GM23338 (cell line): ENCODE measurements at regions not wholly inside any gene's neighbourhood (a gene's known extent, or its start where the extent isn't known, plus 50 kb on each side); places are given as distances from the start of the nearest gene placed in this dataset.

ENCODE experiments used
- CREB1 ChIP-seq: fragments of 250-450 bp; sonication (Bioruptor Pico); IDR thresholded peaks from 2 replicates; pipeline ENCODE4 v1.5.0; 2020; ENCODE audit warnings: low read depth, mild to moderate bottlenecking, moderate library complexity
- ETS1 ChIP-seq: IDR thresholded peaks from 2 replicates; pipeline ENCODE4 v1.6.1; 2016; ENCODE audit warnings: antibody characterized with exemption
- EZH2 ChIP-seq: fragments of 200-600 bp; sonication (generic); IDR thresholded peaks from one replicate; pipeline ENCODE4 v1.8.0; 2017; ENCODE audit warnings: antibody characterized with exemption, mild to moderate bottlenecking, low read depth; ENCODE audit not compliant: unreplicated experiment
- EZH2phosphoT487 ChIP-seq: fragments of 200-600 bp; sonication (generic); IDR thresholded peaks from one replicate; pipeline ENCODE4 v1.8.1; 2018; ENCODE audit warnings: antibody characterized with exemption; ENCODE audit not compliant: unreplicated experiment
- JUNB ChIP-seq: IDR thresholded peaks from one replicate; pipeline ENCODE4 v1.6.1; 2016; ENCODE audit warnings: antibody characterized with exemption; ENCODE audit not compliant: unreplicated experiment
- POLR2AphosphoS5 ChIP-seq: IDR thresholded peaks from 2 replicates; pipeline ENCODE4 v1.6.1; 2016; ENCODE audit warnings: antibody characterized with exemption, low read depth
- ZNF114 ChIP-seq: fragments of 250-450 bp; sonication (Bioruptor Pico); IDR thresholded peaks from 2 replicates; pipeline ENCODE4 v1.5.0; 2020; ENCODE audit warnings: mild to moderate bottlenecking, moderate library complexity
- ZNF462 ChIP-seq: fragments of 250-450 bp; sonication (Bioruptor Pico); IDR thresholded peaks from 2 replicates; pipeline ENCODE4 v1.5.0; 2020; ENCODE audit warnings: mild to moderate bottlenecking, moderate library complexity
- TF ChIP-seq, protein P1 (sequence below), 2 experiments: fragments of 200-600 bp in 1 of 2; sonication (generic) in 1 of 2; conservative IDR thresholded peaks; 2 replicates each; pipeline versions ENCODE4 v1.5.1 to v1.6.1; 2016 to 2017; ENCODE audit warnings: antibody characterized with exemption in 2 of 2, low read depth in 2 of 2, mild to moderate bottlenecking in 2 of 2, moderate library complexity in 1 of 2
- TF ChIP-seq, protein P2 (sequence below): IDR thresholded peaks from one replicate; pipeline ENCODE4 v1.6.1; 2018; ENCODE audit warnings: antibody characterized with exemption; ENCODE audit not compliant: unreplicated experiment

DNA sequence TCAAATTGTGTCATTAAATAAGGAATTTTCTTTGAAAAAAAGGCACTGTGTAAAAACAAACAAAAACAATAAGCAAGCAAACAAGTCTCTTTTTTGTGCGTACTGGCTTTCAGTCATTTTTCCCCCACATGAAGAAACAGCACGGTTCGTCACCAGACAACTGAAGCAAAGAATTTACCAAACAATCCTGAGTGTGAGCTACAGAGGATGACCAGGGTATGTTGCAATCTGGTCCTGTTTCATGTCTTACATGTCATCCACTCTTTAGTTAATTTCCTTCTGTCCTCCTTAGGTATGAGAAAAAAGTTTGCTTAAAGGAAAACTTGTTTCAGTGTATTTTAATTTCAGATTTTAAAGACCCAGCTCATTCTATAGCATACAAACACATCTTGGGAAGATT, 1080.7 kb upstream of the NUDT12 start:
- no peak for TF ChIP-seq POLR2AphosphoS5
- TF ChIP-seq, protein P1, sequence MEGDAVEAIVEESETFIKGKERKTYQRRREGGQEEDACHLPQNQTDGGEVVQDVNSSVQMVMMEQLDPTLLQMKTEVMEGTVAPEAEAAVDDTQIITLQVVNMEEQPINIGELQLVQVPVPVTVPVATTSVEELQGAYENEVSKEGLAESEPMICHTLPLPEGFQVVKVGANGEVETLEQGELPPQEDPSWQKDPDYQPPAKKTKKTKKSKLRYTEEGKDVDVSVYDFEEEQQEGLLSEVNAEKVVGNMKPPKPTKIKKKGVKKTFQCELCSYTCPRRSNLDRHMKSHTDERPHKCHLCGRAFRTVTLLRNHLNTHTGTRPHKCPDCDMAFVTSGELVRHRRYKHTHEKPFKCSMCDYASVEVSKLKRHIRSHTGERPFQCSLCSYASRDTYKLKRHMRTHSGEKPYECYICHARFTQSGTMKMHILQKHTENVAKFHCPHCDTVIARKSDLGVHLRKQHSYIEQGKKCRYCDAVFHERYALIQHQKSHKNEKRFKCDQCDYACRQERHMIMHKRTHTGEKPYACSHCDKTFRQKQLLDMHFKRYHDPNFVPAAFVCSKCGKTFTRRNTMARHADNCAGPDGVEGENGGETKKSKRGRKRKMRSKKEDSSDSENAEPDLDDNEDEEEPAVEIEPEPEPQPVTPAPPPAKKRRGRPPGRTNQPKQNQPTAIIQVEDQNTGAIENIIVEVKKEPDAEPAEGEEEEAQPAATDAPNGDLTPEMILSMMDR (conservative IDR thresholded peaks at IDR 0.05; ENCODE audit: low read depth in 2 of 2) = no peak
- TF ChIP-seq EZH2 = no peak
- no peak for TF ChIP-seq ZNF462 (CRISPR knock-in tag)
- no peak for TF ChIP-seq ETS1
- TF ChIP-seq, protein P2, sequence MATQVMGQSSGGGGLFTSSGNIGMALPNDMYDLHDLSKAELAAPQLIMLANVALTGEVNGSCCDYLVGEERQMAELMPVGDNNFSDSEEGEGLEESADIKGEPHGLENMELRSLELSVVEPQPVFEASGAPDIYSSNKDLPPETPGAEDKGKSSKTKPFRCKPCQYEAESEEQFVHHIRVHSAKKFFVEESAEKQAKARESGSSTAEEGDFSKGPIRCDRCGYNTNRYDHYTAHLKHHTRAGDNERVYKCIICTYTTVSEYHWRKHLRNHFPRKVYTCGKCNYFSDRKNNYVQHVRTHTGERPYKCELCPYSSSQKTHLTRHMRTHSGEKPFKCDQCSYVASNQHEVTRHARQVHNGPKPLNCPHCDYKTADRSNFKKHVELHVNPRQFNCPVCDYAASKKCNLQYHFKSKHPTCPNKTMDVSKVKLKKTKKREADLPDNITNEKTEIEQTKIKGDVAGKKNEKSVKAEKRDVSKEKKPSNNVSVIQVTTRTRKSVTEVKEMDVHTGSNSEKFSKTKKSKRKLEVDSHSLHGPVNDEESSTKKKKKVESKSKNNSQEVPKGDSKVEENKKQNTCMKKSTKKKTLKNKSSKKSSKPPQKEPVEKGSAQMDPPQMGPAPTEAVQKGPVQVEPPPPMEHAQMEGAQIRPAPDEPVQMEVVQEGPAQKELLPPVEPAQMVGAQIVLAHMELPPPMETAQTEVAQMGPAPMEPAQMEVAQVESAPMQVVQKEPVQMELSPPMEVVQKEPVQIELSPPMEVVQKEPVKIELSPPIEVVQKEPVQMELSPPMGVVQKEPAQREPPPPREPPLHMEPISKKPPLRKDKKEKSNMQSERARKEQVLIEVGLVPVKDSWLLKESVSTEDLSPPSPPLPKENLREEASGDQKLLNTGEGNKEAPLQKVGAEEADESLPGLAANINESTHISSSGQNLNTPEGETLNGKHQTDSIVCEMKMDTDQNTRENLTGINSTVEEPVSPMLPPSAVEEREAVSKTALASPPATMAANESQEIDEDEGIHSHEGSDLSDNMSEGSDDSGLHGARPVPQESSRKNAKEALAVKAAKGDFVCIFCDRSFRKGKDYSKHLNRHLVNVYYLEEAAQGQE = no peak
- TF ChIP-seq JUNB = no peak
- TF ChIP-seq EZH2phosphoT487 = no peak
- TF ChIP-seq CREB1 = no peak
- no peak for TF ChIP-seq ZNF114 (CRISPR knock-in tag)
